K562 (cell line): ENCODE measurements at regions not wholly inside any gene's neighbourhood (a gene's known extent, or its start where the extent isn't known, plus 50 kb on each side); places are given as distances from the start of the nearest gene placed in this dataset.

Source experiments
- ATAC-seq: fragments of 200-7000 bp; cut with Tn5 transposase; 3 replicates; pipeline ENCODE4 v1.9.1; 2020; ENCODE audit warnings: moderate library complexity
- BruUV-seq: library from RNA; stranded (reverse); fragments of 400-500 nt; replicated peaks from 2 replicates; lab custom pipeline; 2021; lab: Mats Ljungman, UMichigan
- CTCF ChIA-PET: fragments of 300-600 bp; formaldehyde crosslinking; extraction: SDS; loops from one replicate; lab custom pipeline; 2021; ENCODE audit warnings: low intra/inter-chr PET ratio; lab: Yijun Ruan, JAX
- POLR2A ChIA-PET: fragments of 300-600, 350-650 bp; sonication (Branson Sonifier 250); formaldehyde crosslinking; extraction: SDS; loops from one replicate; lab custom pipeline; 2021; ENCODE audit warnings: antibody characterized with exemption, inconsistent platforms; lab: Yijun Ruan, JAX
- DNase-seq, 4 experiments: peaks; one replicate each; pipeline versions ENCODE4 v3.0.0 to v3.0.0-alpha.2; 2011 to 2018; ENCODE audit warnings: low spot score in 3 of 4, mixed read lengths in 3 of 4; ENCODE audit errors: extremely low read depth in 1 of 4
- FAIRE-seq: peaks from 2 replicates; lab custom pipeline; 2011; peaks lifted over from hg19 to GRCh38; lab: Jason Lieb, UNC
- H2AFZ ChIP-seq: 2 replicates; pipeline ENCODE4 v1.6.0; 2011; ENCODE audit warnings: low read depth, low read length, control low read depth, inconsistent platforms
- H3K27ac ChIP-seq: fragments of 200-600 bp; 3 replicates; pipeline ENCODE4 v1.8.0; 2011; ENCODE audit warnings: low read depth, mild to moderate bottlenecking, control low read depth, inconsistent platforms, low read length, moderate library complexity, mixed read lengths; ENCODE audit errors: extremely low read depth
- H3K27me3 ChIP-seq, 2 experiments: fragments of 300-600 bp in 1 of 2; 2 replicates in 1 of 2; 3 replicates in 1 of 2; pipeline versions ENCODE4 v1.6.0 to v1.8.0; 2011; ENCODE audit warnings: inconsistent platforms in 2 of 2, low read length in 2 of 2, mild to moderate bottlenecking in 1 of 2, mixed read lengths in 1 of 2, moderate library complexity in 1 of 2; ENCODE audit not compliant: control insufficient read depth in 2 of 2, insufficient read depth in 2 of 2
- H3K36me3 ChIP-seq: fragments of 300-600 bp; 3 replicates; pipeline ENCODE4 v1.8.0; 2011; ENCODE audit warnings: mild to moderate bottlenecking, low read length, inconsistent platforms; ENCODE audit not compliant: control insufficient read depth, insufficient read depth
- H3K4me1 ChIP-seq, 2 experiments: fragments of 200-600 bp in 1 of 2; replicated peaks in 1 of 2; 2 replicates in 1 of 2; 3 replicates in 1 of 2; pipeline versions ENCODE4 v1.5.1 to v1.8.0; 2011; ENCODE audit warnings: inconsistent platforms in 2 of 2, low read length in 2 of 2, mild to moderate bottlenecking in 1 of 2, mixed read lengths in 1 of 2, moderate library complexity in 1 of 2; ENCODE audit not compliant: control insufficient read depth in 2 of 2, insufficient read depth in 2 of 2
- H3K4me2 ChIP-seq: 2 replicates; pipeline ENCODE4 v1.6.1; 2011; ENCODE audit warnings: low read length, control low read depth, inconsistent platforms, mixed read lengths; ENCODE audit not compliant: insufficient read depth
- H3K4me3 ChIP-seq: fragments of 200-600 bp; sonication (generic), shearing (Covaris generic); 2 replicates; pipeline ENCODE4 v1.5.1; 2016; ENCODE audit warnings: control low read depth, inconsistent platforms
- H3K79me2 ChIP-seq: fragments of 200-600 bp; 3 replicates; pipeline ENCODE4 v1.8.0; 2011; ENCODE audit warnings: low read length, inconsistent platforms; ENCODE audit not compliant: control insufficient read depth, insufficient read depth
- H3K9ac ChIP-seq, 2 experiments: 2 replicates each; pipeline versions ENCODE4 v1.6.0 to v1.6.1; 2011; ENCODE audit warnings: low read depth in 2 of 2, low read length in 2 of 2, control low read depth in 1 of 2, inconsistent platforms in 1 of 2, mild to moderate bottlenecking in 1 of 2, mixed read lengths in 1 of 2; ENCODE audit not compliant: insufficient read depth in 1 of 2
- H3K9me1 ChIP-seq: one replicate; pipeline ENCODE4 v1.6.0; 2011; ENCODE audit warnings: inconsistent platforms, mild to moderate bottlenecking, low read length, moderate library complexity; ENCODE audit not compliant: control insufficient read depth, insufficient read depth
- H3K9me3 ChIP-seq: replicated peaks from 2 replicates; pipeline ENCODE4 v1.5.1; 2011; ENCODE audit warnings: low read depth, low read length, inconsistent platforms; ENCODE audit not compliant: control insufficient read depth, insufficient read depth
- H4K20me1 ChIP-seq: replicated peaks from 2 replicates; pipeline ENCODE4 v1.6.1; 2011; ENCODE audit warnings: low read length, inconsistent platforms, mixed read lengths; ENCODE audit not compliant: control insufficient read depth, insufficient read depth
- ELF4 ChIP-seq: fragments of 450-650 bp; formaldehyde crosslinking; IDR thresholded peaks from 2 replicates; pipeline ENCODE4 v1.4.0; 2022; ENCODE audit warnings: missing genetic modification characterization
- EP400 ChIP-seq: fragments of 450-650 bp; IDR thresholded peaks from 2 replicates; pipeline ENCODE4 v1.6.1; 2017; ENCODE audit warnings: antibody characterized with exemption, mild to moderate bottlenecking, moderate library complexity
- HNRNPH1 ChIP-seq: fragments of 200-400 bp; formaldehyde crosslinking; optimal IDR thresholded peaks from 2 replicates; pipeline ENCODE3; 2017; ENCODE audit warnings: low read depth, mild to moderate bottlenecking, low read length, moderate library complexity
- MAFG ChIP-seq: fragments of 450-650 bp; conservative IDR thresholded peaks from 2 replicates; pipeline ENCODE4 v1.6.1; 2016; ENCODE audit warnings: missing genetic modification characterization, missing compliant biosample characterization
- MAZ ChIP-seq, 2 experiments: fragments of 450-650 bp in 1 of 2; sonication (generic) in 1 of 2; formaldehyde crosslinking; IDR thresholded peaks in 1 of 2; conservative IDR thresholded peaks in 1 of 2; 2 replicates each; pipeline versions ENCODE4 v1.4.0 to v1.5.0; 2020; ENCODE audit warnings: mild to moderate bottlenecking in 1 of 2, missing genetic modification reagents in 1 of 2
- MCM2 ChIP-seq: fragments of 450-650 bp; IDR thresholded peaks from 2 replicates; pipeline ENCODE4 v1.6.1; 2017; ENCODE audit warnings: low read depth, mild to moderate bottlenecking
- POU5F1 ChIP-seq: fragments of 150-350 bp; IDR thresholded peaks from 2 replicates; pipeline ENCODE4 v1.6.1; 2014; ENCODE audit warnings: borderline replicate concordance, low read length, low read depth, mild to moderate bottlenecking; ENCODE audit not compliant: partially characterized antibody
- SAFB2 ChIP-seq: fragments of 200-400 bp; formaldehyde crosslinking; IDR thresholded peaks from 2 replicates; pipeline ENCODE4 v1.6.1; 2018; ENCODE audit warnings: borderline replicate concordance, low read length, low read depth, moderate library complexity; ENCODE audit not compliant: severe bottlenecking
- TBL1XR1 ChIP-seq, 2 experiments: IDR thresholded peaks; 2 replicates each; pipeline ENCODE4 v1.6.1; 2012; ENCODE audit warnings: improper control_type of control experiment in 2 of 2, low read length in 2 of 2, mild to moderate bottlenecking in 1 of 2
- TOE1 ChIP-seq, 2 experiments: fragments of 450-650 bp in 1 of 2; sonication (generic) in 1 of 2; formaldehyde crosslinking in 1 of 2; IDR thresholded peaks; 2 replicates each; pipeline versions ENCODE4 v1.7.1 to v1.8.0; 2016 to 2022; ENCODE audit warnings: borderline replicate concordance in 2 of 2, mild to moderate bottlenecking in 2 of 2, antibody characterized with exemption in 1 of 2, inconsistent platforms in 1 of 2, low read depth in 1 of 2, missing genetic modification reagents in 1 of 2, moderate library complexity in 1 of 2
- TRIM28 ChIP-seq: fragments of 450-650 bp; IDR thresholded peaks from 2 replicates; pipeline ENCODE4 v1.6.1; 2017
- ZNF282 ChIP-seq: sonication (generic); formaldehyde crosslinking; IDR thresholded peaks from 2 replicates; pipeline ENCODE4 v1.8.1; 2023; ENCODE audit warnings: missing genetic modification reagents
- ZNF507 ChIP-seq: conservative IDR thresholded peaks from 2 replicates; pipeline ENCODE4 v1.6.1; 2017; ENCODE audit warnings: missing genetic modification characterization, missing compliant biosample characterization
- WGBS: fragments of 100-300 bp; shearing (Covaris generic); methylation state at CpG from one replicate; pipeline ENCODE4 v1.1.6; 2016; ENCODE audit warnings: low coverage, mixed read lengths; ENCODE audit not compliant: insufficient coverage; ENCODE audit errors: missing lambda C conversion rate; 5-methylcytosine and 5-hydroxymethylcytosine counted together
- in situ Hi-C: fragments of 300-500 bp; cut with MboI; formaldehyde crosslinking; loops from 4 replicates; pipeline ENCODE4 v1.15.0; 2018; ENCODE audit warnings: inconsistent platforms, mixed read lengths
- intact Hi-C: fragments of 100-400 bp; cut with micrococcal nuclease; formaldehyde crosslinking; loops from 2 replicates; pipeline ENCODE4 v1.14.2; 2022
- TF ChIP-seq, protein P1 (sequence below): sonication (generic); formaldehyde crosslinking; IDR thresholded peaks from 2 replicates; pipeline ENCODE4 v1.4.0; 2020; ENCODE audit warnings: mild to moderate bottlenecking, missing genetic modification reagents
- TF ChIP-seq, protein P2 (sequence below): sonication (generic); formaldehyde crosslinking; IDR thresholded peaks from 2 replicates; pipeline ENCODE4 v1.8.1; 2023; ENCODE audit warnings: mild to moderate bottlenecking, missing genetic modification reagents
- TF ChIP-seq, protein P3 (sequence below): fragments of 250-450 bp; sonication (Bioruptor Pico); IDR thresholded peaks from 2 replicates; pipeline ENCODE4 v1.6.1; 2021; ENCODE audit warnings: mild to moderate bottlenecking
- TF ChIP-seq, protein P4 (sequence below): fragments of 450-650 bp; IDR thresholded peaks from 2 replicates; pipeline ENCODE4 v1.6.1; 2016

DNA sequence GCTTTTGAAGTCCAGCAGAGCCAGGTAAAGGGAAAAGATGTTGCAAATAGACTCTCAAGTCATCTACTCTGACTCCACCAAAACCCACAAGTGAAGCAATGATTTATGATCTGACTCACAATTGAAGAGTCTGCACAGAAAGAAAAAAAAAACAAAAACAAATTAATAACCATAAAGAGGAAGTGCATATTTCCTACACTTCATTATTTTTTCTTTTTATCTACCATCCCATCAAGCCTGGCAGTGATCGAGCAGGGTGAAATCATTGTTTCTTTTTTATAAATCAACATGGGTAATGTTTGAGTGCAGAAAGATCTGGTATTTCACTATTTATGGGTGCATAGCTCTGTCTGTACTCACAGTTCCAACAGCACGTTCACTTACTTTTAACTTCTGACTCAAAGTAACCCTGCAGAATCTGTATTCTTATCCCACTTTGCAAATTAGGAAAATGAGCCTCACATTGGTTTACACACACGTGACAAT is 829.0 kb downstream of the TNS3 start:
- H3K9me1 ChIP-seq = no peaks in the 10 kb centered on the region
- no peak overlapping the region for H3K9ac ChIP-seq
- in situ Hi-C loops (no loop called here), intact Hi-C loops (no loop called here)
- H3K4me3 ChIP-seq = no peak overlapping the region
- TF ChIP-seq, protein P1, sequence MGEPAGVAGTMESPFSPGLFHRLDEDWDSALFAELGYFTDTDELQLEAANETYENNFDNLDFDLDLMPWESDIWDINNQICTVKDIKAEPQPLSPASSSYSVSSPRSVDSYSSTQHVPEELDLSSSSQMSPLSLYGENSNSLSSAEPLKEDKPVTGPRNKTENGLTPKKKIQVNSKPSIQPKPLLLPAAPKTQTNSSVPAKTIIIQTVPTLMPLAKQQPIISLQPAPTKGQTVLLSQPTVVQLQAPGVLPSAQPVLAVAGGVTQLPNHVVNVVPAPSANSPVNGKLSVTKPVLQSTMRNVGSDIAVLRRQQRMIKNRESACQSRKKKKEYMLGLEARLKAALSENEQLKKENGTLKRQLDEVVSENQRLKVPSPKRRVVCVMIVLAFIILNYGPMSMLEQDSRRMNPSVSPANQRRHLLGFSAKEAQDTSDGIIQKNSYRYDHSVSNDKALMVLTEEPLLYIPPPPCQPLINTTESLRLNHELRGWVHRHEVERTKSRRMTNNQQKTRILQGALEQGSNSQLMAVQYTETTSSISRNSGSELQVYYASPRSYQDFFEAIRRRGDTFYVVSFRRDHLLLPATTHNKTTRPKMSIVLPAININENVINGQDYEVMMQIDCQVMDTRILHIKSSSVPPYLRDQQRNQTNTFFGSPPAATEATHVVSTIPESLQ = no peak
- no peak for TF ChIP-seq MCM2
- TF ChIP-seq EP400 = no peak
- TF ChIP-seq, protein P2, sequence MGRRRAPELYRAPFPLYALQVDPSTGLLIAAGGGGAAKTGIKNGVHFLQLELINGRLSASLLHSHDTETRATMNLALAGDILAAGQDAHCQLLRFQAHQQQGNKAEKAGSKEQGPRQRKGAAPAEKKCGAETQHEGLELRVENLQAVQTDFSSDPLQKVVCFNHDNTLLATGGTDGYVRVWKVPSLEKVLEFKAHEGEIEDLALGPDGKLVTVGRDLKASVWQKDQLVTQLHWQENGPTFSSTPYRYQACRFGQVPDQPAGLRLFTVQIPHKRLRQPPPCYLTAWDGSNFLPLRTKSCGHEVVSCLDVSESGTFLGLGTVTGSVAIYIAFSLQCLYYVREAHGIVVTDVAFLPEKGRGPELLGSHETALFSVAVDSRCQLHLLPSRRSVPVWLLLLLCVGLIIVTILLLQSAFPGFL (CRISPR knock-in tag) = no peak
- TF ChIP-seq, protein P3, sequence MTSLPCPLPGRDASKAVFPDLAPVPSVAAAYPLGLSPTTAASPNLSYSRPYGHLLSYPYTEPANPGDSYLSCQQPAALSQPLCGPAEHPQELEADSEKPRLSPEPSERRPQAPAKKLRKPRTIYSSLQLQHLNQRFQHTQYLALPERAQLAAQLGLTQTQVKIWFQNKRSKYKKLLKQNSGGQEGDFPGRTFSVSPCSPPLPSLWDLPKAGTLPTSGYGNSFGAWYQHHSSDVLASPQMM (CRISPR knock-in tag) = no peak
- TF ChIP-seq TBL1XR1 (IDR thresholded peaks at IDR 0.05; ENCODE audit: low read length in 2 of 2) = no peak
- no peak for TF ChIP-seq ELF4
- TF ChIP-seq ZNF282 (CRISPR knock-in tag) = no peak
- TF ChIP-seq TOE1 (IDR thresholded peaks at IDR 0.05; ENCODE audit: borderline replicate concordance) = no peak
- TF ChIP-seq TOE1 (CRISPR knock-in tag; IDR thresholded peaks at IDR 0.05; ENCODE audit: borderline replicate concordance, low read depth) = no peak
- no peak for TF ChIP-seq HNRNPH1
- no peak for TF ChIP-seq TRIM28
- TF ChIP-seq SAFB2 = no peak
- TF ChIP-seq ZNF507 (tag) = no peak
- no peak for TF ChIP-seq MAZ (CRISPR knock-in tag; conservative IDR thresholded peaks at IDR 0.05 in 1 of 2, IDR thresholded peaks at IDR 0.05 in 1 of 2)
- TF ChIP-seq POU5F1 = no peak
- TF ChIP-seq MAFG = no peak
- TF ChIP-seq, protein P4, sequence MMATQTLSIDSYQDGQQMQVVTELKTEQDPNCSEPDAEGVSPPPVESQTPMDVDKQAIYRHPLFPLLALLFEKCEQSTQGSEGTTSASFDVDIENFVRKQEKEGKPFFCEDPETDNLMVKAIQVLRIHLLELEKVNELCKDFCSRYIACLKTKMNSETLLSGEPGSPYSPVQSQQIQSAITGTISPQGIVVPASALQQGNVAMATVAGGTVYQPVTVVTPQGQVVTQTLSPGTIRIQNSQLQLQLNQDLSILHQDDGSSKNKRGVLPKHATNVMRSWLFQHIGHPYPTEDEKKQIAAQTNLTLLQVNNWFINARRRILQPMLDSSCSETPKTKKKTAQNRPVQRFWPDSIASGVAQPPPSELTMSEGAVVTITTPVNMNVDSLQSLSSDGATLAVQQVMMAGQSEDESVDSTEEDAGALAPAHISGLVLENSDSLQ = no peak
- DNase-seq = no peak
- H2AFZ ChIP-seq = no peak overlapping the region
- H4K20me1 ChIP-seq = no peaks in the 10 kb centered on the region
- no peaks in the 10 kb centered on the region for H3K27me3 ChIP-seq
- ChIA-PET CTCF (no interaction called here), POLR2A (no interaction called here)
- BruUV-seq = no TSS peak
- H3K27ac ChIP-seq = no peak overlapping the region
- FAIRE-seq = no peak
- no peaks in the 10 kb centered on the region for H3K4me1 ChIP-seq
- no peaks in the 10 kb centered on the region for H3K36me3 ChIP-seq
- WGBS = 0% methylated on average over 3 of the region's 3 CpGs
- H3K4me2 ChIP-seq = no peak overlapping the region
- H3K9me3 ChIP-seq = 0 out of 2 replicates have a peak, but pooled peaks cover 3% of the 10 kb centered on the region
- ATAC-seq = no peak
- no peaks in the 10 kb centered on the region for H3K79me2 ChIP-seq
